GM18511 (cell line): ENCODE measurements at regions not wholly inside any gene's neighbourhood (a gene's known extent, or its start where the extent isn't known, plus 50 kb on each side); places are given as distances from the start of the nearest gene placed in this dataset.

Source experiments
- ATAC-seq: cut with Tn5 transposase; IDR thresholded peaks from one replicate; pipeline ENCODE4 v1.9.1; 2021; ENCODE audit warnings: mild to moderate bottlenecking, moderate library complexity; ENCODE audit not compliant: unreplicated experiment

DNA sequence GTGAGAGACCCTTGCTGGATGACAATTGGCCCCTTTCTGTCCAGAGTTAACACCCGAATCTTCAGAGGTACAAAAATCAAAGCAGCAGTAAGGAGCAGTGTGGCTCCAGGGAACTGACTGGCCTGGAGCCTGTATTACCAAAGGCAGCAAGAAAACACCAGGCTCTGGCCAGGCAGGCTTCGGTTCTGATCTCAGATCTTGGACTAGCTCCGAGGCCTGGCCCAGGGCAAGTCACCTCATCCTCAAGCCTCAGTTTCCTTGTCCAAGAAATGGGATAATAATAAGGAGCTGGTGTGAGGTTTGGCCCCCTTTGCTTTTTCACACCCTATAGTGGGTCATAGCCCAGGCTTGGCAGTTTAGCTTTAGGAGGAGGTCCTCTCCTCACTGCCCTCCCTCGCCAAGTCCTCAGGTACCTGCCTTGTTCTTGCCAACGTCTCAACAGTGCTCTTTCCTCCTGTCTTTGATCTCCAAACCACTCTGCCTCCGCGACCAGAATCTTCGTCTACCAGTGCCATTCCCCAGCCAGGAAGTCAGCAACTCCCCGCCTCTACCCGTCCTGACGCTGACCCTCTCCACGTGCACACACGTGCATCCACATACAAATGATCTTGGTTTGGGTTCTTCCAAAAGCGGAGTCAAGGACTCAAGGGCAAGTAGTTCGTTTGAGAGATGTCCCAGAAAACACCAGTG lies 82.6 kb upstream of the TLE3 start:
- no peak for ATAC-seq

DNA sequence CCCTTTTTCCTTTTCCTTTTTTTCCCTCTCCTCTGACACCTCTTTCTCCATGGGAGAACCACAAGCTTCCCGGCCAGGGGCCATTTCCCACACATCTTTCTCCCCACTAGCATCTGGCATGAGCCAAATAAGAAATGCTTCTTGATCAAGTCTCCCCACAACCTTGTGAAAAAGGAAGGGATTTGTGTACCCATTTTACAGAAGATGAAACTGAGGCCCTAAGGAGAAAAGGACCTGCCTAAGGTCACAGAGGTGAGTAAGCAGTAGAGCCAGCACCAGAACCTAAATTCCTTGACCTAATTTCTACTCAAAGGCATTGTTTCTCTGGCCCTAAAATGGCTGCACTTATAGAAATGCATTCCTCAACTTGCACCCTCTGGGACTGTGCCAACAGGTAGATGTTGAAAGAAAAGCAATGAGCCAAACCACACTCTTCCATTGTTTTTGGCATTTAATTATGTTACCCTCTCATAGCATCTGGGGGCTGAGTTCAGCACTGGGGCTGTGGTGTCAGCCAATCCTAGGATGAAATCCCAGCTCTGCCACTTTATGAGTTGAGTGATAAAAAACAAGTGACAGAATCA lies 81.7 kb upstream of the TLE3 start:
- ATAC-seq = no peak

DNA sequence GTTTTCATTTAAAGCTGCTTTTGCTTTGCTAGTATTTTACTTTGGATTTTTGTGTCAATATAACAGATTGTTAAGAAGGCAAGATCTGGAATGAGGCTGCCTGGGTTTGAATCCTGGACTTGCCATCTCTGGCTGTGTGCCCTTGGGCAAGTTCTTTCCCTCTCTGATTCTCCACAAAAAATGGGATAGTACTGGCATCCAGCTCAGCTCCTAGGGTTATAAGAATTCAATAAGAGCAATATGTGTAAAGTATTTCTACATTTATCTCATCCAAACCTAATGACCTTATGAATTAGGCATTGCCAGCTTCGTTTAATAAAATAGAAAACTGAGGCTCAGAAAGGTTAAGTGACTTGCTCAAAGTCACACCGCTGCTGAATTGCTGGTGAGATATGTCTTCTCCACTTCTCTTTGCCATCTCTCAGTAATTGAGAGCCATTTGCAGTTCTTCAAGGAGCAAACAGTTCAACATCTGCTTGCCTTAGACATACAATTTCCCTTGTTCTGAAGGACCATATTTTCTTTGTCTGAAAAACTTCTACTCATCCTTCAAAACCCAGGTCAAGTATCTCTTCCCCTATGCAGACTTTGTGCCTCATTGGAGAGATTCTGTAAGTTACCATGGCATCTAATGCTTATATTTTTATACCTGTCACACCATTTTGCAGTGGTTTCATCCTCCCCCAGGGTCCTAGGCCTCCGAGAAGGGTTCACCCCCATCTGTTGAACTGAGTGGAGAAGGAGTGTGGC lies 80.8 kb upstream of the TLE3 start:
- ATAC-seq = no peak

DNA sequence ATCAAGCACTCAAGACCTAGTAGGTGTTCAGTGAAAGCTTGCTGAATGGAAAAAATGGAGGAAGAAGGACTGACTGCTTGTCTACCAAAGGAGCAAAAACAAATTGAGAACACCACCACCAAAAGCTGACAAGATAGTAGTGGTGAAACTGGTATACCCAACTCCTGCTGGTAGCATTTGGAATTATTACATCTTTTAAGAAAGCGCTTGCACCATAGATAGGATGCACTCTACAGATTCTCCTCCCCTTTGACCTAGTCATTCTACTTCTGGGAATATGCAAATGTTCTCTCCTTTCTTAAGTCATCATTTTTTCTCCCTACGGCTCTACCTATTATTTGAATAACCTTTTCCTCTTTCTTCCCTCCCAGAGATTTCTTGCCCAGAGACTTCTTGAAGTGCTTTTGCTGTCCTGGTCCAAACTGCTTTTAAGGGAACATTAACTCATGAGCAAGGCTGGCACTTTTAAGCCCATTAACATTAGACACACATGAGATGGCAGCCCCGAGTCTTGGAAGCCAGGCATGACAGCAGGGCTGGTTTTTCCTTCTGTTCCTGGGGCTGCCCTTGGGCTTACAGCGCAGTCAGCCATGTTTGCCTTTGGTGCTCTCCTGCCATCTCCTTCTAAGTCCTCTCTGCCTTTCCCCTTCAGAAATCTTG lies 75.0 kb upstream of the TLE3 start:
- ATAC-seq = no peak

DNA sequence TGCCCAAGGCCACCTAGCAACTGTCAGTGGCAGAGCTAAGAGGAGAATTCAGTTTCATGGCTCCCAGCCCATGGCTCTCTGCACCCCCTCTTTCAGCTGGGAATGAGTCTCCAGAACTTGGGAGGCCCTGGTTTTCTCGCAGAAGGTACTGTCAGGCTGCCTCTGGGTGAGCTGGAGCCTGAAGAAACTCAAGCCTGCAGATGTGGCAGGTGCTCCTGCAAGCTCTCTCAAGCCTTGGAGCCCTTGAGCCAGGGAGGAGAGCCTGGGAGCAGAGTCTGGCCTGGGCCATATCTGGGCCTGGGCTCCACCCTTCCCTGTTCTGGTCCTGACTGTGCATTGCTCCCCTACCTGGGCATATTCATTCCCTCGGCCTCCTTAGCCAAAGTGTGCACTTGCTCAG lies 74.4 kb upstream of the TLE3 start:
- ATAC-seq = no peak

DNA sequence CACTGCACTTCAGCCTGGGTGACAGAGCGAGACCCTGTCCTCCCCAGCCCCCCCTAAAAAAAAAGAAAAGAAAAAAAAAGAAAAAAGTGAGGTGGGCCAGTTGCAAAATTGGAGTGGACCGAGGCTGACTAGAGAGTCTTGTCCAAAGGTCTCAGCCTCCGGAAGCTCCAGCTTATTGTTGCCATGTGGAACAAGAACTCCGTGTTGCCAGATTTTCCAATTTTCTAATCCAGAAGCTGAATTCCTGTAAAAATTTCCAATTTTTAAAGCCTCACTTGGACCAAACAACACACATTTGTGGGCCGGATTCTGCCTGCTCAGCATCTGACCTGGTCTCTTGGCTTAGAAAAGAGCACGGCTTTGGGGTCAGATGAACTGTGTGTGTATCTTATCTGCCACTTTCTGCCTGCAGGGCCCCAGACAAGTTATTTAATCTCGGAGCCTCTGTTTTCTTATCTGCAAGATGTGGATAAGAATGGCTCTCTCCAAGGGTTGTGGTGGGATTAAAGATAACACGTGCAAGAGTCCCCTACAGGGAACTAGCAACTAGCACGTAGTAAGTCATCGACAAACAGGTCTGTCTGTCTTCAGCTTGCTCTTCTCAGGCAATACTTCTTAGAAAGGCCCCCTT lies 73.7 kb upstream of the TLE3 start:
- no peak for ATAC-seq

DNA sequence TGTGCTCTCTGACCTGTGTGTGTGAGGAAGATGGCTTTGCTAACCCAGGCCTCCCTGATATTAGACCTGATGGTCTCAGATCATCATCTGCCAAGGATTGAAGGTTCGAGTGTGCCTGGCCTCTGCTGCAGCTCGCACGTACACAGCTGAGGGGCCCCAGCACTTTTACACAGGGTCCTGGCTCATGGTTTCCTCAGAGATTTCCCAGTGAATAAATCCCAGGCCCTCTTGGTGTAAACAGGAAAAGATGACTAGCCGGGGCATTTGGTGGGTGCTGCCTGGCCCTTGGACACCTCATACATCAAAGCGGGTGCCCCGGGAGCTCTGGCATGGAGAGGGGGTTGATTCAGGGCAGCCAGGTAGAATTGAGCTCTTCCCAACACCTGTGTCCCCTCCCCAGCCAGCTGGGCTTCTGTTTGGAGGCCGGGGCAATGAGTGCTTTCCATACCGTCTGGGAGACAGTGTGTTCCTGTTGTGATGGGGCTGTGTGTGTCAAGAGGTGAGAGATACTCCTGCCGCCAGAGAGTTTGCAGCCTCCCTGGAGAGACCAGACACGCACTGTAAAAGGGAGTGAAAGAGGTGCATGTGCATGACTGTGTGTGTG lies 72.5 kb upstream of the TLE3 start:
- ATAC-seq = no peak

DNA sequence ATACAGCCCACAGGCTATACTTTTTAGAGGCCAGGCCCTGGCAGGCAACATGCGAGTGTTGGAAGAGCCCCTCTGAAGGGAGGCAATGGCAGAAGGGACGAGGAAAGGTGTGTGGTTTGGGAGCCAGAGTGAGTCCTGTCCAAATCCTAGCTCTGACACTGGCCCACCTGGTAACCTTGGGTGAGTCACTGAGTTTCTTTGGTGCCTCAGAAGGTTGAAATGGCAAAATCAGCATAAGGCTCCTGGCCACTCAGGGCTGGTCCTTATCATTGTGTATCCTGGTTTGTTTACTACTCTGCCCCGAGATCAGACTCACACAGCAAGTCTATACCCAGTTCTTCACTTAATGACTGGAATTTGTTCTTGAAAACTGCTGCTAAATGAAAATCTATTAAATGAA lies 71.4 kb upstream of the TLE3 start:
- no peak for ATAC-seq

DNA sequence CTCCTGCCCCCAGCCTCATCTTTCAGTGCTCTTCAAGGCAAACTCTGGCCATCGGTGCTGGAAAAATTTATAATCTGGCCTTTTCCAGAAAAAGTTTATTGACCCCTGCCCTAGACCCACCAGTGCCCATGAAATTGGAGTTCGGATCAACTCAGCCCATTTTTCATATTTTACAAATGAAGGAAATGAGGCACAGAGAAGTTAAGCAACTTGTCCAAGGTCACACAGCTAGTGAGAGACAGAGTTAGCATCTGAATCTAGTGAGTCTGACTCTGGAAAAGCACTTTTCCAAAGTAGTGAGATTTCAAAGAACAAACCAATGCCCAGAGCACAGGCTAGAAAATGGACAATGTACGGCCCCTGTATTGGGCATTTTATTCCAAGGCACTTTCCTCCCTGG lies 69.4 kb upstream of the TLE3 start:
- no peak for ATAC-seq

DNA sequence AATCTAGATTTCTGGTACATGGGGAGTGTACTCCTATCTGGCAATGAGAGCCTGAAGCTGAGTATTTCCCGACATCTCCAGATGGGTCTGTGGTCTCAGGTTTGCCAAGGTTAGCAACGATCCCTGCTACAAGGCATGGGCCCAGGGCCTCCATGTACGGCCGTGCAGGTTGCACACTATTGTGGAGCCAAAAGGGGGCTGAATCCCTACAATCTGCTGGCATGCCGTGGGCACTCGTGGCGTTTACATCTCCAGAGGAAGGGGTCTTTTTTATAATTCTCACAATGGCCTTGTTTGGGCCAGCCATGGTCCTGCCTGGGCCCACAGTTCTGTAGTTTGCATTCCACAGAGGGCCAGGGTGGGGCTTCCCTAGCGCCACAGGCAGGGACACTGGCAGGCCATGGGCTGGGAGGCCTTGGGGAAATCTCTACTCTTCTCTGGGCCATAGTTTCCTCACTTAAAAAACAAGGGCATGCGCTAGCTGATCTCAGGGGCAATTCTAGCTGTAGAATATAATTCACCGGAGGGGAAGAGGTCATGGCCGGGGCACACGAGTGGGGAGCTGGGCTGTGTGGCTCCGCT lies 68.9 kb upstream of the TLE3 start:
- ATAC-seq = no peak

DNA sequence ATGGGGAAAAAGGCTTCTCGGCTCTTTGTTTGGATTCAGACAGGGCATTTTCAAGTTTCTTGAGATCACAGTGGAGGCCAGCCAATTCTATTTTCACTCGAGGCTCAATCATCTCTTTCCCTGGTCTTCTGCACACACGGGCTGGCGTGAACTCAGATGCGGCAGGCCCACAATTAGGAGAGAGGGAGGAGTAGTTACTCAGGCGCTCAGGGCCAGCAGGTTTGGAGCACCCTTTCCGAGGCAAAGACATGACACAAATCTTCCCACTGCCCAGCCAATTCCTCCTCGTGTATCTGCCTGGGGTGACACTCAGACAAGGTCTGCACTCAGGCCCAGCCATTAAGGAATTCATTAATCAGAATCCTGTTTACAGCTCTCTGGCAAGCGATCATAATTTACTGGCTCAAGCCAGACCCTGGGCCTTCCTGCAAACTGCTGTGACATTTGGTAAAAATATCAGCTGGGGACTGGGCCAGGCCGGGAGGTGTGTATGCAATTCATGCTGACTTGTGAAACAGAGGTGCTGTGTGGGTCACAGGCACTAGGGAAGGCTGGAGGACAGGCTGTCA lies 68.1 kb upstream of the TLE3 start:
- ATAC-seq = no peak

DNA sequence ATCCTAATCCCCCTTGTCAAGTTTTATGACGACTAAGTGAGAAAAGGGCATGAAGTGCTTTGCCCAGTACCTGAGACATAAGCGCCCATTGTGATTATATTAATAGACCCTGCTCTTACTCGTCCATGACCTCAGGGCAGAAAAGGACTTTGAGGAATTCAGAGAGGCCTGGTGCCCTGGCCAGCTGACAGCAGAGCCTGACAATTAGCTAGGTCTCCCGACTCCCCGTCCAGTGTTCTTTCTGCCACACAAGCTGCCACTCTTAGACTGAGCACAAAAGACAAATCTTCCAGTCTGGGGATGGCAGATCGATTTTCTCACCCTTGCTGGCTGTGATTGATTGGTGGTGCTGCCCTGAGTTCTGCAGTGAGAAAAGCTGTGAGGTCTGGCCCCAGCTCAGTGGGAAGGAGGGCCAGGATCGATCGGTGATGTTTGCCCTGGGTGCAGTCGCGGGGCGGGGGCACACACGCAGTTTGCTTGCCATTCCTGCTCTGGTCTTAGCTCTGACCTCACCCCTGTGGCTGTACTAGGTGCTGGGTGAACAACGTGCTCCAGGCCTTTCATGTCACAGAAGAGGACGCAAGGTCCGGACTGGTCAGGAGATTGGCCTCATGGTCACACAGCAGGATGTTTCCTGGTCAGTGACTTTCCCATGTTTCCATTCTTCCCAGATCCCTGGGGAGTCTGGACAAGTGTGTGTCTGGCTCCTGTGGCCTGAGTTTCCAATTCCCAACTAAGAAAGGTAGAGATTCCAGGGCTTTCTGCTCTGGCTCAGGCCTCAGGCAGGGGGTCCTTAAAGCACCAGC lies 67.4 kb upstream of the TLE3 start:
- ATAC-seq = no peak

DNA sequence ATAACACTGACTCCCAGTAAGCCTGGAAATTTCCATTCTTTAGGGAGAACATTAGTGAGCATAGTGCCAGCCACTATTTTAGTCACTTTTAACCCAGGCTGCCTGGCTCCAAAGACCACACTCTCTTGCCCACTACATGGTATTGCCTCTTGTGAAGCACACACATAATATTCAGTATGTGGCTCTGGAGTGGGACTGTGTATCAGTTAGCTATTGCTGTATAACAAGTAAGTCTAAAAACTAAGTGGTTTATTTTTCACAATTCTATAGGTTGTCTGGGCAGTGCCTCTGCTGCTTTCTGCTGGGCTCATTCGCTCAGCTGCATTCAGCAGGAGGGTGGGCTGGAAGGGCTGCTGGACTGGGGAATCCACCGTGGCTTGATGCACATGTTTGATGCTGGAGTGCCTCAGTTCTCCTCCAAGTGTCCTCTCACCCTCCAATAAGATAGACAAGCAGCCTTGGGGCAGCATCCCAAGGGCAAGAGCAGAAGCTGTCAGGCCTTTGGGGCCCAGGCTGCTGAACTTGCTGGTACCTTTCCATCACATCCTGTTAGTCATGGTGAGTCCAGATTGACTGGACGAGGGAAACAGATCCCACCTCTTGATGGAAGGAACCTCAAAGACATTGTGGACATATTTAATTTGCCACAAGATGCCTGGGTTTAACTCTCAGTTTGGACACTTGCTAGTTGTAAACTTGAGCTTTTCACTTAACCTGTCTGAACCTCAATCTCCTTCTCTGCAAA lies 66.6 kb upstream of the TLE3 start:
- ATAC-seq = no peak

DNA sequence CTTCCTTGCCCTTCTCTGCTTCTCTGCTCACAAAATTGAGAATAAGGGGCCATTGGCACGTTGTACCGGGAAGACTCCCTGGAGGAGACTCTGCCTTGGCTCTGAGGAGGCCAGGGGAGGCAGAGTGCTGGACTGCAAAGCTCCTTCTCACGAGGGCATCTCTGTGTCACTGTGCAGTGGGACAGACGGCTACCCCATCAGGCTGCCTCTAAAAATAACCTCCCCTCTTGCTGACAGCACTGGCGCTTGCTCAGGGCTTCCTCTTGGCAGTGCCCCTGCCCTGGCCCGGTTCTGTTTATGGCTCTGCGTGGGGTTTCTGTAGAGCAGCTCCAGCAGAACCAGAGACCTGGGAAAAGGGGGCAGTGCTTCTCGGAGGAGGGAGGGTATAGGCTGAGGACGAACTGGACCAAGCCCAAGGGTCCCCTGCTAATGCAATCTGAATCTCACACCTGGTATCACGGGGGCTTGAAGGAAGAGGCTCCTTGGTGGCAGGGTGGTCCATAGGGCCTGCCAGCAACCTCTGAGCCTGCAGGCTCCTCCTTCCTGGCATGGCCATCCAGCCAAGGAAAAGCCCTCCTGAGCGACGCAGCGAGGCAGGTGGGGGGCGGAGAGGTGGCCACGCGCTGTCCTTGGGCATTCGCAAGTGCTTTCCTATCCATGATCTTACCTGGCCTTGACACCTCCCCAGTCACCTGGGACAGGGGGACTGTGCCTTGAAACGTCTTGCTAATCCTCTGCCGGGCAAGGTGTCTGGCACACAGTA lies 63.3 kb upstream of the TLE3 start:
- ATAC-seq = no peak

DNA sequence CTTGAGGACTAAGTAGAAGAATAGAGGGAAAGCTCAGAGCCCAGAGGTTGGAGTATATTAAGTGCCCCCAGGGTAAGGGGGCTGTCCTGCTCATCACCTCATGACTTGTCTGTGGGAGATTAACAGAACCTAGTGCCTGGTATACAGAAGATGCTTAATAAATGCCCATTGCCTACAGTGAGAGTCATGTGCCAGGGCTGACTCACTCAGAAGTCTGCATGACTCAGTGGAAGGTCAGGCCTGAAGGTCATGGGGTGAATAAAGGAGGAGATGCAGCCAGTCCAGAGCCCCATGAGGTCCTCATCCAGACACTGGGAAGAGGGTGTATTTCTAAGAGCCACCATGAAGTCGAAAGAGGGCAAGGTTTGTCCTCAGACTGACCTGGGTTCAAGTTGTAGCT lies 62.5 kb upstream of the TLE3 start:
- no peak for ATAC-seq

DNA sequence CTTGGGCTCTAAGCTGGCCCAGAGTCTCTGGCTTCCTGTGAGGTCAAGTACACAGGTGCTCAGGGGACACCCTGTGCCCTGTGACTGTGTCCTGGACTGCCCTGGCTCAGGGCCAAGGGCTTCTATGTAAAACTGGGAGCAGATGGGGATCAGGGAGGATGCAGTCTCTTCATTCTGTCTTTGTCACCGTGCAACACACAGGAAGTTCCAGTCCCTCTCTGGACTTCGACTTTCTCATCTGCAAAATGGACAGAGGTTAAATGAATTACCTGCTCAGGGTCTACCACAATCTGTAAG lies 61.9 kb upstream of the TLE3 start:
- ATAC-seq = no peak

DNA sequence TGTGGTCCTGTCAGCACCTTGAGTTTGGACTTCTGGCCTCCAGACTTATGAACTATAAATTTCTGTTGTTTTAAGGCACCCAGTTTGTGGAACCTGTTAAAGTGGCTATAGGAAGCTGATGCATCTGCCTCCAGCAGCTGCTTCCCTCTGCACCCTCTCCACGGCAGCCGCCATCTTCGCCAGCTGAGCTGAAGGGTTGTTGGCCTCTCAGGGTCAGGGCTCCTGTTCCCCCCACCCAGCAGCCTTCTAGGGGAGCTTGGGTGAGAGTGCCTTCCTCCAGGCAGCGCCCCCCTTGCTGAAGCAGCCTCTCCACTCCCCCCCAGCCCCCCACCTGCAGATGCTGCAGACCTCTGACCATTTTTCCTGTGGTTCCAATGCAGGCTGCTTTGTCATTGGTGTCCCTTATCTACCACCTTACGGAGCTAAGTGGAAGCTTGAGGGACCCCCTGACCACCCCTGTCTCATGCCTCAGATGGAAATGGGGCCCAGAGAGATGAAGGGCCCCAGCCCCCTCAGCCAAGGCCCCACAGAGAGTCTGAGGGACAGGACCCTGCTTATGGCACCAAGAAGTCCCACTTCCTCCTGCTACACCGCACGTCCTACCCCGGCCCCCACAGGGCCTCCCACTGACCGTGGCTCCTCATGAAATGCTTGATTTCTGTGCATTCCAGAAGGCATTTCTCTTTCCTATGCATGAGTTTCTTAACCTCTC lies 61.4 kb upstream of the TLE3 start:
- no peak for ATAC-seq
